AG09309 (cell line): ENCODE measurements at regions not wholly inside any gene's neighbourhood (a gene's known extent, or its start where the extent isn't known, plus 50 kb on each side); places are given as distances from the start of the nearest gene placed in this dataset.

Experiments used
- DNase-seq: peaks from one replicate; pipeline ENCODE4 v3.0.0-alpha.2; 2010; ENCODE audit warnings: low read depth
- H3K4me3 ChIP-seq: 2 replicates; pipeline ENCODE4 v1.5.1; 2011; ENCODE audit warnings: mild to moderate bottlenecking, low read depth, low read length, moderate library complexity; ENCODE audit not compliant: control insufficient read depth
- TF ChIP-seq, protein P1 (sequence below): IDR thresholded peaks from 2 replicates; pipeline ENCODE4 v1.5.1; 2011; ENCODE audit warnings: mild to moderate bottlenecking, low read depth, low read length, inconsistent platforms; ENCODE audit not compliant: insufficient read depth, control insufficient read depth; ENCODE audit errors: missing control alignments

DNA sequence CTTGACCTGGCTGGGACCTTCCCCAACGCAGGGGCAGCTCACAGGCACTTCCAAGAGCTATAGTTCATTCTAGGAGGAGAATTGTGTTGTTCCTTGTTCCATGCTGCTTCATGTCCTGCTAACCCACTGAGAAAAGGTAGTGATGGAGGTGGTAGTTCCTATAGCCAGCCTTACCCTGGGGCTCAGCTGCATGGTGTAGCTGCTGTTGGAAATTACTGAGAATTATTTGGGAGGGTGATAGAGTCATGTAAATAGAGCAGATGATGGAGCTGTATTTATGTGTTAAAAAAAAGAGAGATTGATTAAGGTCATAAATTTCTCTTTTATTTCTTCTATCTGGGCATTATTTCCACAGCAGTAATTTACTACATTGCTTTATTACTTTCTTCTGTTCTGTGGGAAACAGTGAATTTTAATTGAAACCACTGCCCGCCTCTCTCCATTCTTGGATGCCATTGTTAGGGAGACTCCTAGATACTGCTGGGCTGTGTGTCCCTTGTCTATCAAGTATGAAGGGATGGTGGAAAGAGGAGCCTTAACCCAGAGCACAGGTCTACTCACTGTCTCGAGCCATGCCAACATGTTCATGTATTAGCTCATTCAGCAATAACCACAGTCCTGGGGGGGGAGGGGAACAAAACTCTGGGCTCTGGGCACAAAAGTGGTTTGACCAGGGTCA is 309.2 kb downstream of the FAT3 start:
- DNase-seq = no peak
- no peak overlapping the region for H3K4me3 ChIP-seq
- TF ChIP-seq, protein P1, sequence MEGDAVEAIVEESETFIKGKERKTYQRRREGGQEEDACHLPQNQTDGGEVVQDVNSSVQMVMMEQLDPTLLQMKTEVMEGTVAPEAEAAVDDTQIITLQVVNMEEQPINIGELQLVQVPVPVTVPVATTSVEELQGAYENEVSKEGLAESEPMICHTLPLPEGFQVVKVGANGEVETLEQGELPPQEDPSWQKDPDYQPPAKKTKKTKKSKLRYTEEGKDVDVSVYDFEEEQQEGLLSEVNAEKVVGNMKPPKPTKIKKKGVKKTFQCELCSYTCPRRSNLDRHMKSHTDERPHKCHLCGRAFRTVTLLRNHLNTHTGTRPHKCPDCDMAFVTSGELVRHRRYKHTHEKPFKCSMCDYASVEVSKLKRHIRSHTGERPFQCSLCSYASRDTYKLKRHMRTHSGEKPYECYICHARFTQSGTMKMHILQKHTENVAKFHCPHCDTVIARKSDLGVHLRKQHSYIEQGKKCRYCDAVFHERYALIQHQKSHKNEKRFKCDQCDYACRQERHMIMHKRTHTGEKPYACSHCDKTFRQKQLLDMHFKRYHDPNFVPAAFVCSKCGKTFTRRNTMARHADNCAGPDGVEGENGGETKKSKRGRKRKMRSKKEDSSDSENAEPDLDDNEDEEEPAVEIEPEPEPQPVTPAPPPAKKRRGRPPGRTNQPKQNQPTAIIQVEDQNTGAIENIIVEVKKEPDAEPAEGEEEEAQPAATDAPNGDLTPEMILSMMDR = no peak

DNA sequence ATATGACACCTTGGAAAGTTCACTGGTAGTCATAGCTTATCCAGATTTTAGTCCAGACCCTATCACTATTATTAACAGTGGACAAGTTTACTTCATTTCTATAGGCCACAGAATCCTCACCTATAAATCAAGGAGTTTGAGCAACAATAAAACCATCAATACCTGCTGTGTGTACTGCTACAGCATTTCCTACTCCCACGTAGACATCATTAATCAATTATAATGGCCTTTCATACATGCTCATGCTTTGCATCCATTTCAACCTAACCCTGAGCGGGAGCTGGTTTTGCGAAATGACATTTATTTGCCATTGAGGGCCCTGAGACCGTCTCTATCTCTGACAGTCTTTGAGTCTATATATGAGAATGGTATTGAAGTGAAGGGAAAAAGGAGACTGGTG is 312.3 kb downstream of the FAT3 start:
- DNase-seq = no peak
- TF ChIP-seq, protein P1 = no peak
- no peak overlapping the region for H3K4me3 ChIP-seq

- H3K4me3 ChIP-seq = no peak overlapping the region
- no peak for DNase-seq
- TF ChIP-seq, protein P1 = no peak
Measured at GRCh38 chr11:92540096-92540495, 315.5 kb downstream of the FAT3 start.

GRCh38 chr11:92545906-92546471 is 321.4 kb downstream of the FAT3 start:
- no peak overlapping the region for H3K4me3 ChIP-seq
- TF ChIP-seq, protein P1 = no peak

GRCh38 chr11:92546603-92547002 is 322.0 kb downstream of the FAT3 start:
- DNase-seq = no peak

More at GRCh38 chr11:92545906-92546471, 321.4 kb downstream of the FAT3 start:
- no peak for DNase-seq

GRCh38 chr11:92550411-92550810 is 325.8 kb downstream of the FAT3 start:
- no peak overlapping the region for H3K4me3 ChIP-seq
- DNase-seq = no peak
- TF ChIP-seq, protein P1 = no peak

More at GRCh38 chr11:92546603-92547002, 322.0 kb downstream of the FAT3 start:
- H3K4me3 ChIP-seq = no peak overlapping the region
- TF ChIP-seq, protein P1 = no peak
